ENCODE measurements at regions not wholly inside any gene's neighbourhood (a gene's known extent, or its start where the extent isn't known, plus 50 kb on each side); places are given as distances from the start of the nearest gene placed in this dataset.

GRCh38 chr12:83265808-83266207 lies 579.1 kb downstream of the TMTC2 start:
- TF ChIP-seq, protein P1, sequence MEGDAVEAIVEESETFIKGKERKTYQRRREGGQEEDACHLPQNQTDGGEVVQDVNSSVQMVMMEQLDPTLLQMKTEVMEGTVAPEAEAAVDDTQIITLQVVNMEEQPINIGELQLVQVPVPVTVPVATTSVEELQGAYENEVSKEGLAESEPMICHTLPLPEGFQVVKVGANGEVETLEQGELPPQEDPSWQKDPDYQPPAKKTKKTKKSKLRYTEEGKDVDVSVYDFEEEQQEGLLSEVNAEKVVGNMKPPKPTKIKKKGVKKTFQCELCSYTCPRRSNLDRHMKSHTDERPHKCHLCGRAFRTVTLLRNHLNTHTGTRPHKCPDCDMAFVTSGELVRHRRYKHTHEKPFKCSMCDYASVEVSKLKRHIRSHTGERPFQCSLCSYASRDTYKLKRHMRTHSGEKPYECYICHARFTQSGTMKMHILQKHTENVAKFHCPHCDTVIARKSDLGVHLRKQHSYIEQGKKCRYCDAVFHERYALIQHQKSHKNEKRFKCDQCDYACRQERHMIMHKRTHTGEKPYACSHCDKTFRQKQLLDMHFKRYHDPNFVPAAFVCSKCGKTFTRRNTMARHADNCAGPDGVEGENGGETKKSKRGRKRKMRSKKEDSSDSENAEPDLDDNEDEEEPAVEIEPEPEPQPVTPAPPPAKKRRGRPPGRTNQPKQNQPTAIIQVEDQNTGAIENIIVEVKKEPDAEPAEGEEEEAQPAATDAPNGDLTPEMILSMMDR (IDR thresholded peaks at IDR 0.05): no peak
- TF ChIP-seq POLR2A (IDR thresholded peaks at IDR 0.05) (no peak), EP300 (IDR thresholded peaks at IDR 0.05) (no peak), POLR2AphosphoS5 (IDR thresholded peaks at IDR 0.05) (no peak)

Measured in sigmoid colon (tissue), 4 donors.